Stomach (tissue), 8 donors: ENCODE measurements at regions not wholly inside any gene's neighbourhood (a gene's known extent, or its start where the extent isn't known, plus 50 kb on each side); places are given as distances from the start of the nearest gene placed in this dataset.

Source experiments
- DNase-seq, 2 donors: peaks; one replicate each; pipeline versions ENCODE4 v3.0.0 to v3.0.0-alpha.2; 2013 to 2019
- H3K27ac ChIP-seq, 5 donors: fragments of 200-600 bp in 4 of 5; sonication (generic) in 4 of 5; one replicate each; pipeline ENCODE4 v1.5.1; 2013 to 2019; ENCODE audit warnings: mild to moderate bottlenecking in 1 of 5, moderate library complexity in 1 of 5
- H3K27me3 ChIP-seq, 3 donors: fragments of 200-600 bp; sonication (generic); one replicate each; pipeline ENCODE4 v1.5.1; 2017 to 2019; ENCODE audit warnings: mixed run types in 1 of 3
- H3K36me3 ChIP-seq, 4 donors: fragments of 200-600 bp; sonication (generic); 1 replicate in 3 of 4; 2 replicates in 1 of 4; pipeline ENCODE4 v1.5.1; 2016 to 2019
- H3K4me1 ChIP-seq, 4 donors: fragments of 200-600 bp; sonication (generic); one replicate each; pipeline ENCODE4 v1.5.1; 2016 to 2019
- H3K4me3 ChIP-seq, 4 donors: fragments of 200-600 bp; sonication (generic) in 3 of 4; one replicate each; pipeline ENCODE4 v1.5.1; 2016 to 2019; ENCODE audit warnings: mild to moderate bottlenecking in 1 of 4
- H3K9me3 ChIP-seq, 4 donors: fragments of 200-600 bp; sonication (generic); one replicate each; pipeline ENCODE4 v1.5.1; 2016 to 2019
- CTCF ChIP-seq, 7 experiments: fragments of 450-650 bp in 4 of 7; fragments of 200-600 bp in 3 of 7; sonication (generic) in 3 of 7; IDR thresholded peaks; one replicate each; pipeline ENCODE4 v1.5.1; 2016 to 2019; ENCODE audit warnings: antibody characterized with exemption in 7 of 7, control low read depth in 2 of 7, mild to moderate bottlenecking in 1 of 7
- EP300 ChIP-seq: sonication (generic); formaldehyde crosslinking; IDR thresholded peaks from one replicate; pipeline ENCODE4 v1.6.1; 2017; ENCODE audit warnings: antibody characterized with exemption
- POLR2A ChIP-seq, 4 donors: fragments of 450-650 bp; IDR thresholded peaks; one replicate each; pipeline ENCODE4 v1.6.1; 2016; ENCODE audit warnings: antibody characterized with exemption in 4 of 4, control low read depth in 2 of 4, mild to moderate bottlenecking in 1 of 4, moderate library complexity in 1 of 4
- POLR2AphosphoS5 ChIP-seq, 3 donors: sonication (generic); formaldehyde crosslinking; IDR thresholded peaks; one replicate each; pipeline ENCODE4 v1.6.1; 2016; ENCODE audit warnings: antibody characterized with exemption in 3 of 3
- WGBS, 5 donors: extraction: QIAGEN DNeasy Blood & Tissue Kit in 3 of 5; methylation state at CpG; one replicate each; pipeline versions ENCODE4 v1.1.5 to v1.1.7; 2013 to 2018; 5-methylcytosine and 5-hydroxymethylcytosine counted together
- intact Hi-C: fragments of 100-400 bp; cut with DNase I; formaldehyde crosslinking; loops from one replicate; pipeline ENCODE4 v1.15.1; 2023; ENCODE audit warnings: low total_unique reads
- donor health status: healthy with polysubstance abuse.
- donor health status: Bipolar disorder and iron deficiency.
- donor health status: healthy.

GRCh38 chr10:2891073-2891769 lies 176.1 kb upstream of the PFKP start:
- DNase-seq: no peak
- Histone ChIP-seq H3K27me3 (peaks cover 0 to 8% (median 0%) of the 10 kb centered on the region in 3 donors), H3K36me3 (no peaks in the 10 kb centered on the region), H3K27ac (no peak overlapping the region), H3K4me1 (no peaks in the 10 kb centered on the region), H3K9me3 (no peaks in the 10 kb centered on the region), H3K4me3 (no peak overlapping the region)
- WGBS, 5 donors: 55 to 73% (median 62%) methylated on average over 14 of the region's 14 CpGs
- TF ChIP-seq POLR2A (IDR thresholded peaks at IDR 0.05) (no peak), POLR2AphosphoS5 (IDR thresholded peaks at IDR 0.05) (no peak), EP300 (no peak)
- intact Hi-C loops: no loop called here

GRCh38 chr10:2890093-2890492 lies 177.3 kb upstream of the PFKP start:
- WGBS, 5 donors: 88 to 94% (median 93%) methylated on average over 10 to 23 of the region's 23 CpGs
- H3K4me3 ChIP-seq: no peak overlapping the region
- no peaks in the 10 kb centered on the region for H3K4me1 ChIP-seq
- H3K27ac ChIP-seq: no peak overlapping the region
- no peak for TF ChIP-seq EP300
- no peak for TF ChIP-seq POLR2AphosphoS5 (IDR thresholded peaks at IDR 0.05)
- TF ChIP-seq CTCF (IDR thresholded peaks at IDR 0.05): no peak
- no peak for TF ChIP-seq POLR2A (IDR thresholded peaks at IDR 0.05)
- intact Hi-C loops: no loop called here
- H3K36me3 ChIP-seq: no peaks in the 10 kb centered on the region
- DNase-seq: no peak
- H3K27me3 ChIP-seq: peaks cover 0 to 8% (median 0%) of the 10 kb centered on the region in 3 donors
- H3K9me3 ChIP-seq: no peaks in the 10 kb centered on the region

- Histone ChIP-seq H3K9me3 (no peaks in the 10 kb centered on the region), H3K36me3 (no peaks in the 10 kb centered on the region), H3K27me3 (peaks cover 0 to 8% (median 0%) of the 10 kb centered on the region in 3 donors), H3K4me3 (no peak overlapping the region), H3K27ac (no peak overlapping the region), H3K4me1 (no peaks in the 10 kb centered on the region)
- intact Hi-C loops: no loop called here
- TF ChIP-seq POLR2AphosphoS5 (IDR thresholded peaks at IDR 0.05) (no peak), CTCF (IDR thresholded peaks at IDR 0.05) (peak in 1 of 7 experiments; percentile 9), POLR2A (IDR thresholded peaks at IDR 0.05) (no peak), EP300 (no peak)
- 94 to 98% (median 97%) methylated on average over 14 of the region's 14 CpGs for WGBS, 5 donors
- DNase-seq: no peak
These were observed 178.8 kb upstream of the PFKP start for GRCh38 chr10:2888403-2889004.

- DNase-seq: no peak
- WGBS, 5 donors: 84 to 88% (median 85%) methylated on average over 12 of the region's 12 CpGs
- Histone ChIP-seq H3K27me3 (peaks cover 0 to 8% (median 0%) of the 10 kb centered on the region in 3 donors), H3K36me3 (no peaks in the 10 kb centered on the region), H3K4me3 (no peak overlapping the region), H3K9me3 (no peaks in the 10 kb centered on the region), H3K4me1 (no peaks in the 10 kb centered on the region), H3K27ac (no peak overlapping the region)
- intact Hi-C loops: no loop called here
- TF ChIP-seq CTCF (IDR thresholded peaks at IDR 0.05) (no peak), EP300 (no peak), POLR2A (IDR thresholded peaks at IDR 0.05) (no peak), POLR2AphosphoS5 (IDR thresholded peaks at IDR 0.05) (no peak)
These were observed 179.8 kb upstream of the PFKP start for GRCh38 chr10:2887391-2888070.
